HCT116 (cell line): ENCODE measurements at regions not wholly inside any gene's neighbourhood (a gene's known extent, or its start where the extent isn't known, plus 50 kb on each side); places are given as distances from the start of the nearest gene placed in this dataset.

Experiments
- ATAC-seq: fragments of 200-7000 bp; cut with Tn5 transposase; 2 replicates; pipeline ENCODE4 v1.9.1; 2020; ENCODE audit warnings: mild to moderate bottlenecking, moderate library complexity
- BruUV-seq: library from RNA; stranded (reverse); fragments of 400-500 nt; replicated peaks from 2 replicates; lab custom pipeline; 2021; lab: Mats Ljungman, UMichigan
- CTCF ChIA-PET: fragments of 300-600 bp; sonication (Branson Sonifier 250); formaldehyde crosslinking; loops from one replicate; lab custom pipeline; 2021; ENCODE audit warnings: antibody characterized with exemption; lab: Charles Lee
- POLR2A ChIA-PET: fragments of 300-600, 350-600 bp; sonication (Branson Sonifier 250); formaldehyde crosslinking; loops from one replicate; lab custom pipeline; 2021; ENCODE audit warnings: antibody characterized with exemption; lab: Charles Lee
- RAD21 ChIA-PET, 2 experiments: fragments of 300-600 bp; sonication (Branson Sonifier 250); formaldehyde crosslinking; loops; one replicate each; lab custom pipeline; 2023; ENCODE audit warnings: low total read pairs in 2 of 2; ENCODE audit not compliant: uncharacterized antibody in 2 of 2, unreplicated experiment in 2 of 2, low non-redundant PET in 1 of 2; lab: Charles Lee
- DNase-seq: peaks from one replicate; pipeline ENCODE4 v3.0.0-alpha.2; 2010; ENCODE audit warnings: low read depth, low spot score
- H2AFZ ChIP-seq: fragments of 200-600 bp; shearing (Covaris generic), sonication (generic); 2 replicates; pipeline ENCODE4 v1.6.1; 2017; ENCODE audit warnings: low read depth, mixed run types, mixed read lengths, antibody characterized with exemption, low read length; ENCODE audit not compliant: poor library complexity, severe bottlenecking
- H3K27ac ChIP-seq: 2 replicates; pipeline ENCODE4 v1.5.1; 2012; ENCODE audit warnings: low read depth, low read length
- H3K27me3 ChIP-seq: fragments of 200-600 bp; sonication (generic); 2 replicates; pipeline ENCODE4 v1.6.1; 2016; ENCODE audit warnings: mixed run types, low read length, mixed read lengths; ENCODE audit not compliant: insufficient read depth
- H3K36me3 ChIP-seq, 2 experiments: fragments of 200-500 bp in 1 of 2; fragments of 200-600 bp in 1 of 2; sonication (Bioruptor generic) in 1 of 2; sonication (generic) in 1 of 2; 2 replicates each; pipeline versions ENCODE4 v1.5.1 to v1.6.1; 2014 to 2016; ENCODE audit warnings: low read length in 2 of 2, inconsistent platforms in 1 of 2, mixed read lengths in 1 of 2, mixed run types in 1 of 2; ENCODE audit not compliant: insufficient read depth in 2 of 2, control insufficient read depth in 1 of 2
- H3K4me1 ChIP-seq, 2 experiments: fragments of 200-600 bp in 1 of 2; sonication (generic) in 1 of 2; 2 replicates each; pipeline versions ENCODE4 v1.5.1 to v1.6.1; 2012 to 2017; ENCODE audit warnings: low read length in 2 of 2, inconsistent platforms in 1 of 2, mild to moderate bottlenecking in 1 of 2, mixed read lengths in 1 of 2, mixed run types in 1 of 2, moderate library complexity in 1 of 2; ENCODE audit not compliant: insufficient read depth in 2 of 2, control insufficient read depth in 1 of 2
- H3K4me2 ChIP-seq: fragments of 200-600 bp; sonication (generic); 2 replicates; pipeline ENCODE4 v1.6.1; 2017; ENCODE audit warnings: mixed run types, low read length, mixed read lengths
- H3K4me3 ChIP-seq, 2 experiments: fragments of 200-600 bp in 1 of 2; sonication (generic) in 1 of 2; replicated peaks in 1 of 2; 2 replicates each; pipeline ENCODE4 v1.5.1; 2011 to 2016; ENCODE audit warnings: low read length in 2 of 2, control low read depth in 1 of 2, low read depth in 1 of 2, mild to moderate bottlenecking in 1 of 2, mixed read lengths in 1 of 2, mixed run types in 1 of 2
- H3K79me2 ChIP-seq: fragments of 200-600 bp; sonication (generic); 2 replicates; pipeline ENCODE4 v1.6.1; 2017; ENCODE audit warnings: mild to moderate bottlenecking, mixed run types, low read length, moderate library complexity, mixed read lengths; ENCODE audit not compliant: insufficient read depth
- H3K9ac ChIP-seq: fragments of 200-600 bp; sonication (generic); 2 replicates; pipeline ENCODE4 v1.6.1; 2016; ENCODE audit warnings: low read length, mixed read lengths
- H3K9me2 ChIP-seq: fragments of 200-600 bp; sonication (generic), shearing (Covaris generic); 2 replicates; pipeline ENCODE4 v1.6.1; 2017; ENCODE audit warnings: mixed run types, mild to moderate bottlenecking, moderate library complexity; ENCODE audit not compliant: insufficient read depth
- H3K9me3 ChIP-seq, 2 experiments: fragments of 200-500 bp in 1 of 2; fragments of 200-600 bp in 1 of 2; sonication (Bioruptor generic) in 1 of 2; sonication (generic) in 1 of 2; 2 replicates each; pipeline ENCODE4 v1.6.1; 2014 to 2017; ENCODE audit warnings: low read length in 2 of 2, mixed read lengths in 2 of 2, inconsistent platforms in 1 of 2, low read depth in 1 of 2, mild to moderate bottlenecking in 1 of 2, mixed run types in 1 of 2, moderate library complexity in 1 of 2; ENCODE audit not compliant: control insufficient read depth in 1 of 2, insufficient read depth in 1 of 2
- H4K20me1 ChIP-seq: fragments of 200-600 bp; sonication (generic), shearing (Covaris generic); 2 replicates; pipeline ENCODE4 v1.6.1; 2017; ENCODE audit warnings: mixed run types, mild to moderate bottlenecking, moderate library complexity; ENCODE audit not compliant: insufficient read depth
- EZH2 ChIP-seq: fragments of 200-600 bp; sonication (generic); IDR thresholded peaks from 2 replicates; pipeline ENCODE4 v1.6.1; 2017; ENCODE audit warnings: antibody characterized with exemption, mixed run types
- FOSL1 ChIP-seq: IDR thresholded peaks from 2 replicates; pipeline ENCODE4 v1.6.1; 2012; ENCODE audit warnings: low read depth
- JUND ChIP-seq: IDR thresholded peaks from 2 replicates; pipeline ENCODE4 v1.6.1; 2012
- RAD21 ChIP-seq: IDR thresholded peaks from 2 replicates; pipeline ENCODE4 v1.6.1; 2012; ENCODE audit warnings: low read depth, mild to moderate bottlenecking
- SIN3A ChIP-seq: IDR thresholded peaks from 2 replicates; pipeline ENCODE4 v1.6.1; 2012; ENCODE audit warnings: low read depth
- SRF ChIP-seq: IDR thresholded peaks from 2 replicates; pipeline ENCODE4 v1.6.1; 2012; ENCODE audit warnings: low read depth
- YY1 ChIP-seq: IDR thresholded peaks from 2 replicates; pipeline ENCODE4 v1.6.1; 2011; ENCODE audit warnings: low read length, low read depth, moderate library complexity, mild to moderate bottlenecking; ENCODE audit not compliant: insufficient replicate concordance; ENCODE audit errors: extremely low read depth
- ZFX ChIP-seq: fragments of 450-650 bp; IDR thresholded peaks from 2 replicates; pipeline ENCODE4 v1.6.1; 2017
- ZNF274 ChIP-seq: fragments of 200-500 bp; sonication (Bioruptor generic); IDR thresholded peaks from 2 replicates; pipeline ENCODE4 v1.6.1; 2014; ENCODE audit warnings: mild to moderate bottlenecking, low read depth, low read length, inconsistent platforms
- intact Hi-C: fragments of 100-400 bp; cut with micrococcal nuclease; formaldehyde crosslinking; loops from 2 replicates; pipeline ENCODE4 v1.10.0; 2022
- TF ChIP-seq, protein P1 (sequence below): IDR thresholded peaks from 2 replicates; pipeline ENCODE4 v1.6.1; 2012
- TF ChIP-seq, protein P2 (sequence below): IDR thresholded peaks from 2 replicates; pipeline ENCODE4 v1.6.1; 2012
- TF ChIP-seq, protein P3 (sequence below), 3 experiments: fragments of 200-600 bp in 1 of 3; sonication (generic) in 1 of 3; IDR thresholded peaks in 2 of 3; conservative IDR thresholded peaks in 1 of 3; 2 replicates each; pipeline ENCODE4 v1.5.1; 2012 to 2017; ENCODE audit warnings: low read depth in 2 of 3, low read length in 2 of 3, antibody characterized with exemption in 1 of 3, borderline replicate concordance in 1 of 3, control low read depth in 1 of 3, mild to moderate bottlenecking in 1 of 3, mixed read lengths in 1 of 3, mixed run types in 1 of 3, moderate library complexity in 1 of 3; ENCODE audit not compliant: insufficient read depth in 1 of 3
- TF ChIP-seq, protein P4 (sequence below): IDR thresholded peaks from 2 replicates; pipeline ENCODE4 v1.6.1; 2011; ENCODE audit warnings: mild to moderate bottlenecking, low read length, moderate library complexity; ENCODE audit not compliant: insufficient replicate concordance; ENCODE audit errors: extremely low read depth

GRCh38 chr6:87913974-87914373, 133.7 kb upstream of the SPACA1 start:
- Histone ChIP-seq H3K27me3 (peaks cover 3% of the 10 kb centered on the region; the same call in 1 of the 2 replicates), H3K9ac (no peak overlapping the region), H3K9me2 (no peaks in the 10 kb centered on the region), H3K4me2 (no peak overlapping the region), H3K27ac (no peak overlapping the region), H3K4me1 (no peaks in the 10 kb centered on the region), H3K9me3 (no peaks in the 10 kb centered on the region), H3K4me3 (no peak overlapping the region), H3K36me3 (no peaks in the 10 kb centered on the region), H4K20me1 (no peaks in the 10 kb centered on the region), H2AFZ (no peak overlapping the region), H3K79me2 (no peaks in the 10 kb centered on the region)
- intact Hi-C loops, result no loop called here
- no peak for TF ChIP-seq RAD21
- TF ChIP-seq SRF, result no peak
- TF ChIP-seq, protein P1, sequence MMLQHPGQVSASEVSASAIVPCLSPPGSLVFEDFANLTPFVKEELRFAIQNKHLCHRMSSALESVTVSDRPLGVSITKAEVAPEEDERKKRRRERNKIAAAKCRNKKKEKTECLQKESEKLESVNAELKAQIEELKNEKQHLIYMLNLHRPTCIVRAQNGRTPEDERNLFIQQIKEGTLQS, result no peak
- TF ChIP-seq ZNF274, result no peak
- TF ChIP-seq, protein P2, sequence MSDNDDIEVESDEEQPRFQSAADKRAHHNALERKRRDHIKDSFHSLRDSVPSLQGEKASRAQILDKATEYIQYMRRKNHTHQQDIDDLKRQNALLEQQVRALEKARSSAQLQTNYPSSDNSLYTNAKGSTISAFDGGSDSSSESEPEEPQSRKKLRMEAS, result no peak
- TF ChIP-seq SIN3A, result no peak
- TF ChIP-seq FOSL1, result no peak
- TF ChIP-seq, protein P3, sequence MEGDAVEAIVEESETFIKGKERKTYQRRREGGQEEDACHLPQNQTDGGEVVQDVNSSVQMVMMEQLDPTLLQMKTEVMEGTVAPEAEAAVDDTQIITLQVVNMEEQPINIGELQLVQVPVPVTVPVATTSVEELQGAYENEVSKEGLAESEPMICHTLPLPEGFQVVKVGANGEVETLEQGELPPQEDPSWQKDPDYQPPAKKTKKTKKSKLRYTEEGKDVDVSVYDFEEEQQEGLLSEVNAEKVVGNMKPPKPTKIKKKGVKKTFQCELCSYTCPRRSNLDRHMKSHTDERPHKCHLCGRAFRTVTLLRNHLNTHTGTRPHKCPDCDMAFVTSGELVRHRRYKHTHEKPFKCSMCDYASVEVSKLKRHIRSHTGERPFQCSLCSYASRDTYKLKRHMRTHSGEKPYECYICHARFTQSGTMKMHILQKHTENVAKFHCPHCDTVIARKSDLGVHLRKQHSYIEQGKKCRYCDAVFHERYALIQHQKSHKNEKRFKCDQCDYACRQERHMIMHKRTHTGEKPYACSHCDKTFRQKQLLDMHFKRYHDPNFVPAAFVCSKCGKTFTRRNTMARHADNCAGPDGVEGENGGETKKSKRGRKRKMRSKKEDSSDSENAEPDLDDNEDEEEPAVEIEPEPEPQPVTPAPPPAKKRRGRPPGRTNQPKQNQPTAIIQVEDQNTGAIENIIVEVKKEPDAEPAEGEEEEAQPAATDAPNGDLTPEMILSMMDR (IDR thresholded peaks at IDR 0.05 in 2 of 3, conservative IDR thresholded peaks at IDR 0.05 in 1 of 3; ENCODE audit: borderline replicate concordance in 1 of 3, insufficient read depth in 1 of 3, low read depth in 2 of 3, low read length in 2 of 3), result no peak
- no peak for TF ChIP-seq JUND
- no peak for TF ChIP-seq ZFX
- no peak for TF ChIP-seq EZH2
- no peak for TF ChIP-seq YY1
- TF ChIP-seq, protein P4, sequence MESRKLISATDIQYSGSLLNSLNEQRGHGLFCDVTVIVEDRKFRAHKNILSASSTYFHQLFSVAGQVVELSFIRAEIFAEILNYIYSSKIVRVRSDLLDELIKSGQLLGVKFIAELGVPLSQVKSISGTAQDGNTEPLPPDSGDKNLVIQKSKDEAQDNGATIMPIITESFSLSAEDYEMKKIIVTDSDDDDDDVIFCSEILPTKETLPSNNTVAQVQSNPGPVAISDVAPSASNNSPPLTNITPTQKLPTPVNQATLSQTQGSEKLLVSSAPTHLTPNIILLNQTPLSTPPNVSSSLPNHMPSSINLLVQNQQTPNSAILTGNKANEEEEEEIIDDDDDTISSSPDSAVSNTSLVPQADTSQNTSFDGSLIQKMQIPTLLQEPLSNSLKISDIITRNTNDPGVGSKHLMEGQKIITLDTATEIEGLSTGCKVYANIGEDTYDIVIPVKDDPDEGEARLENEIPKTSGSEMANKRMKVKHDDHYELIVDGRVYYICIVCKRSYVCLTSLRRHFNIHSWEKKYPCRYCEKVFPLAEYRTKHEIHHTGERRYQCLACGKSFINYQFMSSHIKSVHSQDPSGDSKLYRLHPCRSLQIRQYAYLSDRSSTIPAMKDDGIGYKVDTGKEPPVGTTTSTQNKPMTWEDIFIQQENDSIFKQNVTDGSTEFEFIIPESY, result no peak
- RAD21 ChIA-PET, result no interaction called here
- DNase-seq (no peak), ATAC-seq (no peak)
- CTCF ChIA-PET, result no interaction called here
- POLR2A ChIA-PET, result no interaction called here
- no TSS peak for BruUV-seq
